Endothelial cell of umbilical vein (primary cell): ENCODE measurements at regions not wholly inside any gene's neighbourhood (a gene's known extent, or its start where the extent isn't known, plus 50 kb on each side); places are given as distances from the start of the nearest gene placed in this dataset.

ENCODE experiments used
- CTCF ChIP-seq, 2 donors: IDR thresholded peaks; 1 replicate in 1 of 2; 2 replicates in 1 of 2; pipeline ENCODE4 v1.5.1; 2011; ENCODE audit warnings: low read length in 2 of 2, mild to moderate bottlenecking in 2 of 2, moderate library complexity in 2 of 2, control low read depth in 1 of 2, inconsistent platforms in 1 of 2, low read depth in 1 of 2; ENCODE audit not compliant: insufficient read depth in 1 of 2; ENCODE audit errors: extremely low read depth in 1 of 2
- JUN ChIP-seq: IDR thresholded peaks from 2 replicates; pipeline ENCODE4 v1.6.1; 2011; ENCODE audit warnings: borderline replicate concordance, low read depth; ENCODE audit not compliant: insufficient read length, insufficient read depth
- POLR2A ChIP-seq: IDR thresholded peaks from 2 replicates; pipeline ENCODE4 v1.6.1; 2012; ENCODE audit warnings: low read depth, mild to moderate bottlenecking, control low read depth, low read length

- TF ChIP-seq POLR2A (no peak), CTCF (IDR thresholded peaks at IDR 0.05; ENCODE audit: extremely low read depth in 1 of 2, insufficient read depth in 1 of 2, low read depth in 1 of 2, low read length in 2 of 2) (no peak), JUN (no peak)
Measured at GRCh38 chr2:236892721-236893120, 193.0 kb upstream of the COPS8 start.
